Fibroblast of mammary gland (primary cell): ENCODE measurements at regions not wholly inside any gene's neighbourhood (a gene's known extent, or its start where the extent isn't known, plus 50 kb on each side); places are given as distances from the start of the nearest gene placed in this dataset.

ENCODE experiments used
- DNase-seq: peaks from one replicate; pipeline ENCODE4 v3.0.0-alpha.2; 2010; ENCODE audit warnings: low read depth
- H3K4me3 ChIP-seq: 2 replicates; pipeline ENCODE4 v1.5.1; 2011; ENCODE audit warnings: low read depth, mild to moderate bottlenecking, low read length, moderate library complexity; ENCODE audit not compliant: control insufficient read depth
- TF ChIP-seq, protein P1 (sequence below): conservative IDR thresholded peaks from 2 replicates; pipeline ENCODE4 v1.5.1; 2011; ENCODE audit warnings: low read depth, low read length, inconsistent platforms; ENCODE audit not compliant: control insufficient read depth, insufficient read depth

DNA sequence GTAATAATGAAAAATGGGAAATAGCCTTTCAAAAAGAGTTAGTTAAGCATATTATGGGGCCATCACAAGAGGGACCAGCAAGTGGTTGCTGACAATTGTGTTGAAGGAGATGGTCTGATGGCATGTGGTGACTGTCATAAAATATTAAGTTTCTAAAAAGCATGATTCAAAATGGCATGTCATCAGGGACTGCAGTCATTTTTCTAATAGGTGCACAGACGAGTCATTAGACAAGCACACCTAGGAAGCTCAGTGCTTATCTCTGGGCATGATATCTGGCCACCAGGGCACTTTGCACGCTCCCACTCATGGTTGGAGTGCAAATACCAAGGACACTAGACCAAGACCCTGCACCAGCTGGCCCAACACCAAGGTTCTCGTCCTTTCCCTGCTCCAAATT, 226.5 kb downstream of the ANKRD60 start:
- TF ChIP-seq, protein P1, sequence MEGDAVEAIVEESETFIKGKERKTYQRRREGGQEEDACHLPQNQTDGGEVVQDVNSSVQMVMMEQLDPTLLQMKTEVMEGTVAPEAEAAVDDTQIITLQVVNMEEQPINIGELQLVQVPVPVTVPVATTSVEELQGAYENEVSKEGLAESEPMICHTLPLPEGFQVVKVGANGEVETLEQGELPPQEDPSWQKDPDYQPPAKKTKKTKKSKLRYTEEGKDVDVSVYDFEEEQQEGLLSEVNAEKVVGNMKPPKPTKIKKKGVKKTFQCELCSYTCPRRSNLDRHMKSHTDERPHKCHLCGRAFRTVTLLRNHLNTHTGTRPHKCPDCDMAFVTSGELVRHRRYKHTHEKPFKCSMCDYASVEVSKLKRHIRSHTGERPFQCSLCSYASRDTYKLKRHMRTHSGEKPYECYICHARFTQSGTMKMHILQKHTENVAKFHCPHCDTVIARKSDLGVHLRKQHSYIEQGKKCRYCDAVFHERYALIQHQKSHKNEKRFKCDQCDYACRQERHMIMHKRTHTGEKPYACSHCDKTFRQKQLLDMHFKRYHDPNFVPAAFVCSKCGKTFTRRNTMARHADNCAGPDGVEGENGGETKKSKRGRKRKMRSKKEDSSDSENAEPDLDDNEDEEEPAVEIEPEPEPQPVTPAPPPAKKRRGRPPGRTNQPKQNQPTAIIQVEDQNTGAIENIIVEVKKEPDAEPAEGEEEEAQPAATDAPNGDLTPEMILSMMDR, result no peak
- no peak overlapping the region for H3K4me3 ChIP-seq
- DNase-seq, result no peak

DNA sequence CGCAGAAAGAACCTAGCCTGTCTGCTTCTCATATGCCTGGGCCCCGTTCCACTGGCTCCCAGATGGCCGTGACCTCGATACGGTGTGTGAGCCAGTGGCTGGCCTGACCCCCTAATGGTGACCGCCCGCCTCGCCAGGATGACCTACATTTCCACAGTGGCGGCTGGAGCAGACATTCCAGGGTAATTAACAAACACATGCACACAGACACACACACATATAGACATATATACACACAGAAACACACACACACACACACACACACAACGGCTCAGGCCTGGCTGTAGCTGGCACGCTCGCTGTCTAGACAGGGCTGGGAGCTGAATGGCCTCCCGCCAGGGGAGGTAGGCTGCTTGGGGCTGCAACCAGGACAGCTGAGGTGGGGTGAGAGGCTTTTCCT, 227.1 kb downstream of the ANKRD60 start:
- H3K4me3 ChIP-seq, result no peak overlapping the region
- no peak for DNase-seq
- TF ChIP-seq, protein P1, result no peak

DNA sequence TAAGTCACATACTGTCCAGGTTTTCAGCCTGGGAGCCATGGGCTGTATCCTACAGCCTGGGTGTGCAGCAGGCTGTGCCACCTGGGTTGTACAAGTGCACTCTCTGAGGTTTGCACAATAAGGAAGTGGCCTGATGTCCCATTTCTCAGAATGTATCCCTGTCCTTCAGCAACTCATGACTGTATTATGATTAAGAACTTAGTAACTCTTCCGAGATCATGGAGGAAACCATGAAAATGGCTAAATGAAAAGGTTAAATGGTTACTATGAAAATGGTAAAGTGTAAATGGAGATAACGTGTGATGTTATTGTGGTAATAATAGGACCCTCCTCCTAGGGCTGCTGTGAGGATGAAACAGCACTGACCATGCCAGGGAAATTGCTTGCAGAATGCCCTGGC, 227.6 kb downstream of the ANKRD60 start:
- TF ChIP-seq, protein P1, result no peak
- no peak for DNase-seq
- H3K4me3 ChIP-seq, result no peak overlapping the region

DNA sequence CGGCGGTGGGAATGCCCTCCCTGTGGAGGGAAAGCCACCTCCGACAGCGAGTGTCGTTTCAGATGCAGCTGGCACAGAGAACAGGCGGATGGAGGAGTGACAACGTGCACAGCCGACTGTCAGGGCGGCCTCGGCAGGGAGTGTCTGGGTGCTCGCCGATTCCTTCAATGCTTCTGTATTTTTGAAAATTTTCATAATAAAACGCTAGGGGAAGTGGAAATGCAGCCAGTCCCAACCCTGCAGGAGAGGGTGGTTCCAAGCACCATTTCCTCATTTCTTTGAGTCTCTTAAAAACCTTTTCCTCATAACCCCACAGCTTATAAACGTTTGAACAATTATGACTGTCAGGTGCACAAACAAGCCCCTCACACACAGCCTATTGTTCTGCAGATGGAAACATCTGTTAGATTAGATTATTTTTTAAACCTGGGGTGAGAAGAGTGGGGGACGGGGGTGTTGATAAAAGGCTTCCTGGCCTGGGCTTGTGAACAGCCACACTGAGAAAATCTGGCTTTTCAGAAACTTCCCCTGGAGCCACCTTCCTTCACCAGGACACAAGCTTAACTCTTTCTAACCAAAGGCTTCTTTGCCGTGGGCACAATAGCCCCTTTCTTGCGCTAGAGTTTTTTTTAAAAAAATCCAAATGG, 228.9 kb downstream of the ANKRD60 start:
- TF ChIP-seq, protein P1, result no peak
- no peak for DNase-seq
- H3K4me3 ChIP-seq, result no peak overlapping the region

DNA sequence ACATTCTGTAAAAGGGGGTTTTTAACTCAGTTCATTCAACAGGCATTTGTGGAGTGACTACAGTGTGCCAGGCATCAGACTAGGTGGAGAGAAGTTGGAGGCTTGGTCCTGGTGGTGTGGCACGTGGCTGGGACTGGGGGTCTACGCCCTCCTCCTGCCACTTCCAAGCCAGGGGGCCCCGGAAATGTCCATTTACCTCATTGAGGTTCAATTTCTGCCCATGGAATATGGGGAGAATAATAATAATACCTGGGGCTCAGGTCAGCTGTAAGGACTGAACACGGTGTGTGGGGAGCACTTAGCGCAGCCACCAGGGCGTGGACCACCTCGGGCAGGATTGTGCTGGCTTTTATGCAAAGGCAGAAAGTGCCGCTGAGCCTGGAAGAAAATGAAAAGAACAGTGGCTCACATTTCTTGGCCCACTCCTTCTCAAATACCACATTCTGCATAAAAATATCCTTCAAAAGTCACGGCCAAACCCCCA, 229.4 kb downstream of the ANKRD60 start:
- no peak overlapping the region for H3K4me3 ChIP-seq
- TF ChIP-seq, protein P1, result no peak
- DNase-seq, result no peak

DNA sequence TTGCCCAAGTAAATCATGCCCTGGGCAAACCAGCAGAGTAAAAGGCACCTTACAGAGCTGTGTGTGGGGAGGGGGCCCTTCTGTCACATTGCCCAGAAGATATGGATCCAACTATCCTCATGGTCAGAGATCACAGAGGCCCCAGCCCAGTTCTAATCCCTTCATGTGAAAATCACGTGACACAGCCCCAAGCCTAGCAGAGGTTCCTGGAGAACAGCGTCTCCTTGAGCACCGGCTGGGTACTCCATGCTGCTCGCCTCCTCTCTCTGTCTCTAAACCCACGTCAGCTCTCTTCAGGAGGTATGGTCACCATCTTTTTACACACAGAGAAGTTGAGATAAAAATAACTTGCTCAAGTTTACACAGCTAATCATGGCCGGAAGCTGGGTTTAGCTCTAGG, 230.2 kb downstream of the ANKRD60 start:
- no peak for DNase-seq
- TF ChIP-seq, protein P1, result no peak
- no peak overlapping the region for H3K4me3 ChIP-seq
